HCT116 (cell line): ENCODE measurements at regions not wholly inside any gene's neighbourhood (a gene's known extent, or its start where the extent isn't known, plus 50 kb on each side); places are given as distances from the start of the nearest gene placed in this dataset.

Experiments used
- ATAC-seq: fragments of 200-7000 bp; cut with Tn5 transposase; 2 replicates; pipeline ENCODE4 v1.9.1; 2020; ENCODE audit warnings: mild to moderate bottlenecking, moderate library complexity
- BruUV-seq: library from RNA; stranded (reverse); fragments of 400-500 nt; replicated peaks from 2 replicates; lab custom pipeline; 2021; lab: Mats Ljungman, UMichigan
- CTCF ChIA-PET: fragments of 300-600 bp; sonication (Branson Sonifier 250); formaldehyde crosslinking; loops from one replicate; lab custom pipeline; 2021; ENCODE audit warnings: antibody characterized with exemption; lab: Charles Lee
- POLR2A ChIA-PET: fragments of 300-600, 350-600 bp; sonication (Branson Sonifier 250); formaldehyde crosslinking; loops from one replicate; lab custom pipeline; 2021; ENCODE audit warnings: antibody characterized with exemption; lab: Charles Lee
- RAD21 ChIA-PET, 2 experiments: fragments of 300-600 bp; sonication (Branson Sonifier 250); formaldehyde crosslinking; loops; one replicate each; lab custom pipeline; 2023; ENCODE audit warnings: low total read pairs in 2 of 2; ENCODE audit not compliant: uncharacterized antibody in 2 of 2, unreplicated experiment in 2 of 2, low non-redundant PET in 1 of 2; lab: Charles Lee
- DNase-seq: peaks from one replicate; pipeline ENCODE4 v3.0.0-alpha.2; 2010; ENCODE audit warnings: low read depth, low spot score
- H2AFZ ChIP-seq: fragments of 200-600 bp; shearing (Covaris generic), sonication (generic); 2 replicates; pipeline ENCODE4 v1.6.1; 2017; ENCODE audit warnings: low read depth, mixed run types, mixed read lengths, antibody characterized with exemption, low read length; ENCODE audit not compliant: poor library complexity, severe bottlenecking
- H3K27ac ChIP-seq: 2 replicates; pipeline ENCODE4 v1.5.1; 2012; ENCODE audit warnings: low read depth, low read length
- H3K27me3 ChIP-seq: fragments of 200-600 bp; sonication (generic); 2 replicates; pipeline ENCODE4 v1.6.1; 2016; ENCODE audit warnings: mixed run types, low read length, mixed read lengths; ENCODE audit not compliant: insufficient read depth
- H3K36me3 ChIP-seq, 2 experiments: fragments of 200-500 bp in 1 of 2; fragments of 200-600 bp in 1 of 2; sonication (Bioruptor generic) in 1 of 2; sonication (generic) in 1 of 2; 2 replicates each; pipeline versions ENCODE4 v1.5.1 to v1.6.1; 2014 to 2016; ENCODE audit warnings: low read length in 2 of 2, inconsistent platforms in 1 of 2, mixed read lengths in 1 of 2, mixed run types in 1 of 2; ENCODE audit not compliant: insufficient read depth in 2 of 2, control insufficient read depth in 1 of 2
- H3K4me1 ChIP-seq, 2 experiments: fragments of 200-600 bp in 1 of 2; sonication (generic) in 1 of 2; 2 replicates each; pipeline versions ENCODE4 v1.5.1 to v1.6.1; 2012 to 2017; ENCODE audit warnings: low read length in 2 of 2, inconsistent platforms in 1 of 2, mild to moderate bottlenecking in 1 of 2, mixed read lengths in 1 of 2, mixed run types in 1 of 2, moderate library complexity in 1 of 2; ENCODE audit not compliant: insufficient read depth in 2 of 2, control insufficient read depth in 1 of 2
- H3K4me2 ChIP-seq: fragments of 200-600 bp; sonication (generic); 2 replicates; pipeline ENCODE4 v1.6.1; 2017; ENCODE audit warnings: mixed run types, low read length, mixed read lengths
- H3K4me3 ChIP-seq, 2 experiments: fragments of 200-600 bp in 1 of 2; sonication (generic) in 1 of 2; replicated peaks in 1 of 2; 2 replicates each; pipeline ENCODE4 v1.5.1; 2011 to 2016; ENCODE audit warnings: low read length in 2 of 2, control low read depth in 1 of 2, low read depth in 1 of 2, mild to moderate bottlenecking in 1 of 2, mixed read lengths in 1 of 2, mixed run types in 1 of 2
- H3K79me2 ChIP-seq: fragments of 200-600 bp; sonication (generic); 2 replicates; pipeline ENCODE4 v1.6.1; 2017; ENCODE audit warnings: mild to moderate bottlenecking, mixed run types, low read length, moderate library complexity, mixed read lengths; ENCODE audit not compliant: insufficient read depth
- H3K9ac ChIP-seq: fragments of 200-600 bp; sonication (generic); 2 replicates; pipeline ENCODE4 v1.6.1; 2016; ENCODE audit warnings: low read length, mixed read lengths
- H3K9me2 ChIP-seq: fragments of 200-600 bp; sonication (generic), shearing (Covaris generic); 2 replicates; pipeline ENCODE4 v1.6.1; 2017; ENCODE audit warnings: mixed run types, mild to moderate bottlenecking, moderate library complexity; ENCODE audit not compliant: insufficient read depth
- H3K9me3 ChIP-seq, 2 experiments: fragments of 200-500 bp in 1 of 2; fragments of 200-600 bp in 1 of 2; sonication (Bioruptor generic) in 1 of 2; sonication (generic) in 1 of 2; 2 replicates each; pipeline ENCODE4 v1.6.1; 2014 to 2017; ENCODE audit warnings: low read length in 2 of 2, mixed read lengths in 2 of 2, inconsistent platforms in 1 of 2, low read depth in 1 of 2, mild to moderate bottlenecking in 1 of 2, mixed run types in 1 of 2, moderate library complexity in 1 of 2; ENCODE audit not compliant: control insufficient read depth in 1 of 2, insufficient read depth in 1 of 2
- H4K20me1 ChIP-seq: fragments of 200-600 bp; sonication (generic), shearing (Covaris generic); 2 replicates; pipeline ENCODE4 v1.6.1; 2017; ENCODE audit warnings: mixed run types, mild to moderate bottlenecking, moderate library complexity; ENCODE audit not compliant: insufficient read depth
- CEBPB ChIP-seq: IDR thresholded peaks from 2 replicates; pipeline ENCODE4 v1.6.1; 2012; ENCODE audit warnings: low read depth
- EGR1 ChIP-seq: IDR thresholded peaks from 2 replicates; pipeline ENCODE4 v1.6.1; 2012; ENCODE audit warnings: low read depth
- ELF1 ChIP-seq: IDR thresholded peaks from 2 replicates; pipeline ENCODE4 v1.6.1; 2012; ENCODE audit warnings: low read depth, borderline replicate concordance
- JUND ChIP-seq: IDR thresholded peaks from 2 replicates; pipeline ENCODE4 v1.6.1; 2012
- MAX ChIP-seq: IDR thresholded peaks from 2 replicates; pipeline ENCODE4 v1.6.1; 2012
- POLR2AphosphoS5 ChIP-seq: IDR thresholded peaks from 2 replicates; pipeline ENCODE4 v1.6.1; 2011; ENCODE audit warnings: mild to moderate bottlenecking, low read depth, low read length, moderate library complexity
- REST ChIP-seq: IDR thresholded peaks from 2 replicates; pipeline ENCODE4 v1.6.1; 2012; ENCODE audit warnings: low read depth
- SP1 ChIP-seq: IDR thresholded peaks from 2 replicates; pipeline ENCODE4 v1.6.1; 2012; ENCODE audit warnings: low read depth
- YY1 ChIP-seq: IDR thresholded peaks from 2 replicates; pipeline ENCODE4 v1.6.1; 2011; ENCODE audit warnings: low read length, low read depth, moderate library complexity, mild to moderate bottlenecking; ENCODE audit not compliant: insufficient replicate concordance; ENCODE audit errors: extremely low read depth
- ZBTB33 ChIP-seq: IDR thresholded peaks from 2 replicates; pipeline ENCODE4 v1.6.1; 2011; ENCODE audit warnings: mild to moderate bottlenecking, low read length, moderate library complexity; ENCODE audit not compliant: insufficient replicate concordance; ENCODE audit errors: extremely low read depth
- intact Hi-C: fragments of 100-400 bp; cut with micrococcal nuclease; formaldehyde crosslinking; loops from 2 replicates; pipeline ENCODE4 v1.10.0; 2022
- TF ChIP-seq, protein P1 (sequence below): IDR thresholded peaks from 2 replicates; pipeline ENCODE4 v1.6.1; 2012

DNA sequence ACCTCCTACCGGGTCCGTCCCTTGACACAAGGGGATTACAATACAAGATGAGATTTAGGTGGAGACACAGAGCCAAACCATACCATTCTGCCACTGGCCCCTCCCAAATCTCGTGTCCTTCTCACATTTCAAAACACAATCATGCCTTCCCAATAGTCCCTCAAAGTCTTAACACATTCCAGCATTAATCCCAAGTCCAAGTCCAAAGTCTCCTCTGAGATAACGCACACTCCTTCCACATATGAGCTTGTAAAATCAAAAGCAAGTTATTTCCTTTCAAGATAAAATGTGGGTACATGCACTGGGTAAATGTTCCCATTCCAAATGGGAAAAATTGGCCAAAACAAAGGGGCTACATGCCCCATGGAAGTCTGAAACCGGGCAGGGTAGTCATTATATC is 463.9 kb upstream of the CDH9 start:
- DNase-seq = no peak
- no peaks in the 10 kb centered on the region for H3K9me2 ChIP-seq
- ChIA-PET POLR2A (no interaction called here), CTCF (no interaction called here), RAD21 (no interaction called here)
- peaks cover 3 to 18% of the 10 kb centered on the region in 2 experiments; a peak in 2 of 4 replicates for H3K9me3 ChIP-seq
- H3K27me3 ChIP-seq = no peaks in the 10 kb centered on the region
- H3K4me2 ChIP-seq = no peak overlapping the region
- H3K9ac ChIP-seq = no peak overlapping the region
- ATAC-seq = no peak
- no peaks in the 10 kb centered on the region for H4K20me1 ChIP-seq
- H3K79me2 ChIP-seq = no peaks in the 10 kb centered on the region
- H3K4me3 ChIP-seq = no peak overlapping the region
- intact Hi-C loops = no loop called here
- no TSS peak for BruUV-seq
- H3K27ac ChIP-seq = no peak overlapping the region
- no peak overlapping the region for H2AFZ ChIP-seq
- no peak for TF ChIP-seq ZBTB33
- TF ChIP-seq YY1 = no peak
- no peak for TF ChIP-seq JUND
- no peak for TF ChIP-seq EGR1
- no peak for TF ChIP-seq REST
- no peak for TF ChIP-seq MAX
- no peak for TF ChIP-seq POLR2AphosphoS5
- no peak for TF ChIP-seq SP1
- TF ChIP-seq ELF1 = no peak
- TF ChIP-seq CEBPB = no peak
- TF ChIP-seq, protein P1, sequence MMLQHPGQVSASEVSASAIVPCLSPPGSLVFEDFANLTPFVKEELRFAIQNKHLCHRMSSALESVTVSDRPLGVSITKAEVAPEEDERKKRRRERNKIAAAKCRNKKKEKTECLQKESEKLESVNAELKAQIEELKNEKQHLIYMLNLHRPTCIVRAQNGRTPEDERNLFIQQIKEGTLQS = no peak
- no peaks in the 10 kb centered on the region for H3K4me1 ChIP-seq
- no peaks in the 10 kb centered on the region for H3K36me3 ChIP-seq
